ENCODE measurements at regions not wholly inside any gene's neighbourhood (a gene's known extent, or its start where the extent isn't known, plus 50 kb on each side); places are given as distances from the start of the nearest gene placed in this dataset.
A peak's percentile ranks its signal among the peaks of the same experiment; 100 is the strongest.
"Not testable (repeated sequence)": the region's sequence is repeated elsewhere in the genome, so short reads cannot be mapped to it uniquely, and the experiment has no call there.

GRCh38 chr9:15113288-15113687 is 193.7 kb downstream of the TTC39B start:
- DNase-seq, result no peak

- DNase-seq, result no peak
Observed at GRCh38 chr9:15111071-15111470, 195.9 kb downstream of the TTC39B start.

- peak; percentile 63 for DNase-seq
Observed at GRCh38 chr9:15104826-15105420, 194.7 kb upstream of the FREM1 start.

- DNase-seq, result no peak
Observed at GRCh38 chr9:15103290-15103689, 193.1 kb upstream of the FREM1 start.

- DNase-seq, result no peak
Observed at GRCh38 chr9:15101095-15101494, 190.9 kb upstream of the FREM1 start.

- no peak for DNase-seq
Observed at GRCh38 chr9:15100571-15100970, 190.3 kb upstream of the FREM1 start.

- no peak for DNase-seq
Observed at GRCh38 chr9:15096972-15097371, 186.7 kb upstream of the FREM1 start.

- DNase-seq, result no peak
Observed at GRCh38 chr9:15086778-15087324, 176.6 kb upstream of the FREM1 start.

- DNase-seq, result no peak
Observed at GRCh38 chr9:15086156-15086763, 176.0 kb upstream of the FREM1 start.

- DNase-seq, result no peak
Observed at GRCh38 chr9:15081021-15081753, 171.0 kb upstream of the FREM1 start.

- no peak for DNase-seq
Observed at GRCh38 chr9:15080401-15080800, 170.2 kb upstream of the FREM1 start.

GRCh38 chr9:15079989-15080388 is 169.8 kb upstream of the FREM1 start:
- no peak for DNase-seq

- no peak for DNase-seq
Observed at GRCh38 chr9:15077946-15078729, 167.9 kb upstream of the FREM1 start.

GRCh38 chr9:15073620-15074019 is 163.4 kb upstream of the FREM1 start:
- no peak for DNase-seq

GRCh38 chr9:15070716-15071115 is 160.5 kb upstream of the FREM1 start:
- no peak for DNase-seq

GRCh38 chr9:15069106-15069505 is 158.9 kb upstream of the FREM1 start:
- DNase-seq, result no peak

GRCh38 chr9:15068261-15068660 is 158.0 kb upstream of the FREM1 start:
- DNase-seq, result no peak

GRCh38 chr9:15059003-15059402 is 148.8 kb upstream of the FREM1 start:
- no peak for DNase-seq

- no peak for DNase-seq
Observed at GRCh38 chr9:15058236-15058635, 148.0 kb upstream of the FREM1 start.

GRCh38 chr9:15055284-15055683 is 145.1 kb upstream of the FREM1 start:
- not testable (repeated sequence) for DNase-seq

GRCh38 chr9:15048772-15049171 is 138.5 kb upstream of the FREM1 start:
- DNase-seq, result no peak

GRCh38 chr9:15047028-15047551 is 136.9 kb upstream of the FREM1 start:
- DNase-seq, result no peak

- no peak for DNase-seq
Observed at GRCh38 chr9:15033316-15033715, 123.1 kb upstream of the FREM1 start.
